Astrocyte of the spinal cord (primary cell): ENCODE measurements at regions not wholly inside any gene's neighbourhood (a gene's known extent, or its start where the extent isn't known, plus 50 kb on each side); places are given as distances from the start of the nearest gene placed in this dataset.

ENCODE experiments used
- DNase-seq: peaks from one replicate; pipeline ENCODE4 v3.0.0; 2011; ENCODE audit warnings: low read depth, low spot score
- H3K4me3 ChIP-seq: 2 replicates; pipeline ENCODE4 v1.5.1; 2011; ENCODE audit warnings: low read depth, mild to moderate bottlenecking, low read length, moderate library complexity
- in situ Hi-C: cut with HindIII; loops from 2 replicates; pipeline ENCODE4 v1.10.0; 2017; ENCODE audit warnings: low sequenced_read_pairs
- TF ChIP-seq, protein P1 (sequence below): IDR thresholded peaks from 2 replicates; pipeline ENCODE4 v1.5.1; 2012; ENCODE audit warnings: low read depth, mild to moderate bottlenecking, low read length, inconsistent platforms

DNA sequence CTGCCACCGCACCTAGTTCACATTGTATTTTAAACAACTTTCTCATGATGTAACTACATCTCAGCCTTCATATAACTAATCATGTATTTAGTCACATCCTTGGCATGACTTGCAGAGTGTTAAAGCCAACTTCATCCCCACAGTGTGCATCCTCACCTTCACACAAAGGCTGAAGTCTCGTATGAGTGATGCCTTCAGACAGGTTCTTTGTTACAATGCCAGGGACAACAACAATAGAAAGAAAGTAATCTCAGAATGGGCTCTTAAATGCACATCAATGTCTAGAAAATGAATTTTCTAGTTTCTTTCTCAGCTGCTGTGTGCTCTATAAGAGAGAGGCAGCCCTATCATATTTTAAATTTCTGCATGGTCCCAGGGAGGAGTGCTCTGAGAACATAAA, 221.3 kb downstream of the DIO2 start:
- TF ChIP-seq, protein P1, sequence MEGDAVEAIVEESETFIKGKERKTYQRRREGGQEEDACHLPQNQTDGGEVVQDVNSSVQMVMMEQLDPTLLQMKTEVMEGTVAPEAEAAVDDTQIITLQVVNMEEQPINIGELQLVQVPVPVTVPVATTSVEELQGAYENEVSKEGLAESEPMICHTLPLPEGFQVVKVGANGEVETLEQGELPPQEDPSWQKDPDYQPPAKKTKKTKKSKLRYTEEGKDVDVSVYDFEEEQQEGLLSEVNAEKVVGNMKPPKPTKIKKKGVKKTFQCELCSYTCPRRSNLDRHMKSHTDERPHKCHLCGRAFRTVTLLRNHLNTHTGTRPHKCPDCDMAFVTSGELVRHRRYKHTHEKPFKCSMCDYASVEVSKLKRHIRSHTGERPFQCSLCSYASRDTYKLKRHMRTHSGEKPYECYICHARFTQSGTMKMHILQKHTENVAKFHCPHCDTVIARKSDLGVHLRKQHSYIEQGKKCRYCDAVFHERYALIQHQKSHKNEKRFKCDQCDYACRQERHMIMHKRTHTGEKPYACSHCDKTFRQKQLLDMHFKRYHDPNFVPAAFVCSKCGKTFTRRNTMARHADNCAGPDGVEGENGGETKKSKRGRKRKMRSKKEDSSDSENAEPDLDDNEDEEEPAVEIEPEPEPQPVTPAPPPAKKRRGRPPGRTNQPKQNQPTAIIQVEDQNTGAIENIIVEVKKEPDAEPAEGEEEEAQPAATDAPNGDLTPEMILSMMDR, result no peak
- in situ Hi-C loops, result no loop called here
- no peak overlapping the region for H3K4me3 ChIP-seq
- DNase-seq, result no peak

DNA sequence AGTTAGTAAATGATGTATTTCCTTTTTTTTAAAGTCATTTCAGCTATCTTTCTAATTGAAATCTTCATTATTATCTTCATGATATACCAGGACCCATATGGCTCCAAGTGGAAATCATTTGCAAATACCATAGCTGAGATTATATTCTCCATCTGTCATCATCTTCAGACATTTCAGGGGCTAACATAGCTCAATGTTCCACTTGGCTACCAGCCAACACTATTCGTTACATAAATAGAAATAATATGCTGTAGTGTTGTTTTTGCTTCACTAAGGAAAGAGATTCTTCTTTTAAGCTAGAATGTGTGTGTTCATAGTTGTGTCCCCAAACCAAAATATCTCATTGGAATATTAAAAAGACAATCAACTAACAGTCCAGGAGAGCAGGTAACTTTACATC, 225.1 kb downstream of the DIO2 start:
- no peak overlapping the region for H3K4me3 ChIP-seq
- DNase-seq, result peak; percentile 17
- TF ChIP-seq, protein P1, result no peak
- in situ Hi-C loops, result no loop called here

DNA sequence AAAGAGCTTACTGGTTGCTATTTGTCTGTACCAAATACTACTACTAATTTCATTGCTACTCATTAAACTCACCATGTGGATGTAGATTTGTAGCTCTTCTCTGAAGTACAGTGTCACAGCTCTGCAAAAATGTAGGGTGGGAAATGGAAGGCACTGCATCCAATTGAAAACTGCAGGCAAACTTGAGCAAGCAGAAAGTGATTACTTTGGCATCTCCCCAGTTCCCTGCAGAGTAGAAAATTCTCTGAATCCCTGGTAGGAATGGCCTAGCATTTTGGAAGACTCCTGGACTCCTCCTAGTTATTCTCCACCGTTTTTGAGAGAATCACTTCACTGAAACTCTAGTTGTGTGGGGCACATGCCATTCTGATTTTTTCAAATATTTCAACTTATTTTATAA, 239.1 kb downstream of the DIO2 start:
- no peak overlapping the region for H3K4me3 ChIP-seq
- in situ Hi-C loops, result no loop called here
- peak; percentile 49 for DNase-seq
- TF ChIP-seq, protein P1, result no peak

DNA sequence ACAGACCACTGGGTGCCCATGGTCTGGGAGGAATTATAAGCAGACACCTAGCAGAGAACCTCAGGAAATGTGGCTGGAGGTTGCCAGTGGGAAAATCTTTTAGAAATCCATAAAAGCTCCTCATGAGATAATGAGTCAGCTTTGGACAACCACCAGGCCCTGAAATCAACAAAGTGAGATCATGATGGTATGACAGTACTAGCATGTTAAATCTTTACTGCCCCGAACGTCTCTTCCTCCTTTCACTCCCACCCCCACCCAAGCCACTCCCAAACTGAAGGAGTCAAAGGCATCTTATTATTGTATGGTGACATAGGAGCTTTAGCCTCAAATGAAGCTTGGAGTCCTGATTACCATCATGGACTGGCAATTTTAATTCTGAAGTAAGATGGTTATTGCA, 240.0 kb downstream of the DIO2 start:
- peak; percentile 57 for DNase-seq
- in situ Hi-C loops, result no loop called here
- TF ChIP-seq, protein P1, result no peak
- H3K4me3 ChIP-seq, result no peak overlapping the region

DNA sequence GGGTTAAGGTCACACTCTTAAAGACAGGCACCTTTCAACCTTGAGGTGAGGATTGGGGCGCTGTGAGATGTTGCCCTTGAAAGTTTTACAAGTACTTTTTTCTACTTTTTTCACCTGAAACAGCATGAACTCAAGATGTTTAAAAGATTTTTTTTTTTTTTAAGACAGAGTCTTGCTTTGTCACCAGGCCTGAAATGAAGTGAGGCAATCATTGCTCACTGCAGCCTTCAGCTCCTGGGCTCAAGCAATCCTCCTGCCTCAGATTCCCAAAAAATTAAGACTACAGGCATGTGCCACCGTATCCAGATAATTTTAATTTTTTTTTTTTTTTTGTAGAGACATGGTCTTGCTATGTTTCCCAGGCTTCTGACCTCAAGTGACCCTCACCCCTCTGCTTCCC, 243.9 kb downstream of the DIO2 start:
- no peak for DNase-seq
- in situ Hi-C loops, result no loop called here
- no peak overlapping the region for H3K4me3 ChIP-seq
- TF ChIP-seq, protein P1, result no peak

DNA sequence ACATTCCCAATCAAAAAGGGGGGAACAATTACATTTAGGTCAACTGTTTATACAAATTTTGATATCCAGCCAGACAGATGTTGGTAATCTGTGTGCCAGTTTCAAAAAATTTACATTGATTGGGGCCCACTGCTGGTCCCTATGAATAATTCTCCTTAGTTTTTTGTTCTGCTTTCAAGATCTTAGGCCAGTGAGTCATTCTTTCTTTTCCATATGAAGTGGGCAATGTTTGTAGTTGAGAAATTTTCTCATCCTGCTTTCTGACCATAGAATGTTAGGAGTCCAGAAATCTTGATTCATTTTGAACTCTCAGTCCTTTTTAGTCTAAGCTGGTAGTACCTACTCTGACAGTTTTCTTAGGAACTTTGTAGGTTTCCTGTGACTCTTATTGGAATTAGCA, 244.3 kb downstream of the DIO2 start:
- TF ChIP-seq, protein P1, result no peak
- in situ Hi-C loops, result no loop called here
- DNase-seq, result peak; percentile 13
- H3K4me3 ChIP-seq, result no peak overlapping the region

DNA sequence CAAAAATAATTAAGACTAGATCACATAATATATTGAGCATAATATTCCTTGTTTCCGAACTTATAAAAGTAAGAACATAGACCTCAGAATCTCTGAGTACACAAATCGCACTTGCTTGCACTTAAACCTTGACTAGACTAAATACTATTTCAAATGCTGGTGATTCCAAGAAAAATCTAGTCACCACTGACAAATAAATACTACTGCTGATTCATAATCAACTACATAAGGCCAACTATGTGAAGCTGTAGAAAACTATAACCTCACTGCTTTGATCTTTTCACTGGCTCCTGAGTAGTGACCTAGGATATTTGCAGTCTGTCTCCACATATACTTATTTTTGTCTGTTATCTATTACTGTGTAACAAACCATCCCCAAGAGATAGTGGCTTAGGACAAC, 245.4 kb downstream of the DIO2 start:
- no peak overlapping the region for H3K4me3 ChIP-seq
- TF ChIP-seq, protein P1, result no peak
- DNase-seq, result peak; percentile 27
- in situ Hi-C loops, result no loop called here
